GM20000 (cell line): ENCODE measurements at regions not wholly inside any gene's neighbourhood (a gene's known extent, or its start where the extent isn't known, plus 50 kb on each side); places are given as distances from the start of the nearest gene placed in this dataset.

Experiments used
- DNase-seq: peaks from one replicate; pipeline ENCODE4 v3.0.0; 2012; ENCODE audit warnings: low spot score
- CTCF ChIP-seq: IDR thresholded peaks from 2 replicates; pipeline ENCODE4 v1.5.1; 2012; ENCODE audit warnings: mild to moderate bottlenecking, control low read depth; ENCODE audit errors: extremely low read depth, missing control alignments

GRCh38 chr6:63140692-63141318 lies 70.5 kb upstream of the FKBP1C start:
- TF ChIP-seq CTCF = no peak
- no peak for DNase-seq

GRCh38 chr6:63149730-63150129 lies 61.5 kb upstream of the FKBP1C start:
- TF ChIP-seq CTCF = no peak
- no peak for DNase-seq

GRCh38 chr6:63154535-63154934 lies 56.7 kb upstream of the FKBP1C start:
- DNase-seq = no peak
- no peak for TF ChIP-seq CTCF
